ENCODE measurements at regions not wholly inside any gene's neighbourhood (a gene's known extent, or its start where the extent isn't known, plus 50 kb on each side); places are given as distances from the start of the nearest gene placed in this dataset.

- DNase-seq (no peak), ATAC-seq (no peak)
- Mint-ChIP-seq H3K27ac (no peak overlapping the region), H3K27me3 (peaks cover 0 to 17% (median 13%) of the 10 kb centered on the region in 5 donors), H3K4me1 (no peaks in the 10 kb centered on the region), H3K4me3 (no peak overlapping the region), H3K9me3 (no peaks in the 10 kb centered on the region), H3K36me3 (no peaks in the 10 kb centered on the region)
- Histone ChIP-seq H3K4me3 (ENCODE audit: low read length) (no peak overlapping the region), H3K36me3 (ENCODE audit: control insufficient read depth in 2 of 3, insufficient read depth in 3 of 3, low read length in 3 of 3) (no peaks in the 10 kb centered on the region), H3K27ac (ENCODE audit: low read depth, low read length) (no peak overlapping the region), H3K27me3 (ENCODE audit: control insufficient read depth in 2 of 2, insufficient read depth in 2 of 2, low read length in 2 of 2) (no peaks in the 10 kb centered on the region), H3K9me3 (ENCODE audit: control insufficient read depth in 2 of 3, low read length in 3 of 3) (no peaks in the 10 kb centered on the region), H3K4me1 (ENCODE audit: control insufficient read depth in 2 of 2, insufficient read depth in 2 of 2, low read length in 2 of 2) (no peaks in the 10 kb centered on the region)
- intact Hi-C loops (cut with micrococcal nuclease) = no loop called here
- POLR2A ChIA-PET = no interaction called here
- CTCF ChIA-PET = no interaction called here
These were observed 457.2 kb downstream of the ARL4A start for GRCh38 chr7:13144673-13145072.

GRCh38 chr7:13148548-13148947 lies 461.1 kb downstream of the ARL4A start:
- H3K36me3 Mint-ChIP-seq = no peaks in the 10 kb centered on the region
- H3K4me1 Mint-ChIP-seq = peaks cover 0 to 2% (median 0%) of the 10 kb centered on the region in 7 donors
- H3K27ac Mint-ChIP-seq = no peak overlapping the region
- intact Hi-C loops (cut with micrococcal nuclease) = no loop called here
- Histone ChIP-seq H3K27ac (ENCODE audit: low read depth, low read length) (no peak overlapping the region), H3K27me3 (ENCODE audit: control insufficient read depth in 2 of 2, insufficient read depth in 2 of 2, low read length in 2 of 2) (no peaks in the 10 kb centered on the region), H3K9me3 (ENCODE audit: control insufficient read depth in 2 of 3, low read length in 3 of 3) (no peaks in the 10 kb centered on the region), H3K4me3 (ENCODE audit: low read length) (no peak overlapping the region), H3K4me1 (ENCODE audit: control insufficient read depth in 2 of 2, insufficient read depth in 2 of 2, low read length in 2 of 2) (no peaks in the 10 kb centered on the region), H3K36me3 (ENCODE audit: control insufficient read depth in 2 of 3, insufficient read depth in 3 of 3, low read length in 3 of 3) (no peaks in the 10 kb centered on the region)
- no peaks in the 10 kb centered on the region for H3K9me3 Mint-ChIP-seq
- H3K27me3 Mint-ChIP-seq = peaks cover 0 to 11% (median 8%) of the 10 kb centered on the region in 5 donors
- no peak overlapping the region for H3K4me3 Mint-ChIP-seq
- ATAC-seq (no peak), DNase-seq (no peak)
- CTCF ChIA-PET = interaction anchor here (0.6 kb wide), 1 partner anchor 521 kb away, joined by 3 read pairs; no protein-coding TSS in a partner anchor
- POLR2A ChIA-PET = no interaction called here

- Histone ChIP-seq H3K27me3 (ENCODE audit: control insufficient read depth in 2 of 2, insufficient read depth in 2 of 2, low read length in 2 of 2) (no peaks in the 10 kb centered on the region), H3K27ac (ENCODE audit: low read depth, low read length) (no peak overlapping the region), H3K9me3 (ENCODE audit: control insufficient read depth in 2 of 3, low read length in 3 of 3) (no peaks in the 10 kb centered on the region), H3K36me3 (ENCODE audit: control insufficient read depth in 2 of 3, insufficient read depth in 3 of 3, low read length in 3 of 3) (no peaks in the 10 kb centered on the region), H3K4me3 (ENCODE audit: low read length) (no peak overlapping the region), H3K4me1 (ENCODE audit: control insufficient read depth in 2 of 2, insufficient read depth in 2 of 2, low read length in 2 of 2) (no peaks in the 10 kb centered on the region)
- H3K27me3 Mint-ChIP-seq = peaks cover 0 to 10% (median 4%) of the 10 kb centered on the region in 5 donors
- DNase-seq = no peak
- H3K4me3 Mint-ChIP-seq = no peak overlapping the region
- H3K9me3 Mint-ChIP-seq = no peaks in the 10 kb centered on the region
- peaks cover 0 to 4% (median 0%) of the 10 kb centered on the region in 7 donors for H3K4me1 Mint-ChIP-seq
- intact Hi-C loops (cut with micrococcal nuclease) = no loop called here
- ChIA-PET POLR2A (no interaction called here), CTCF (no interaction called here)
- ATAC-seq = no peak
- no peak overlapping the region for H3K27ac Mint-ChIP-seq
- no peaks in the 10 kb centered on the region for H3K36me3 Mint-ChIP-seq
These were observed 464.5 kb downstream of the ARL4A start for GRCh38 chr7:13151978-13152377.

- Histone ChIP-seq H3K9me3 (ENCODE audit: control insufficient read depth in 2 of 3, low read length in 3 of 3) (no peaks in the 10 kb centered on the region), H3K4me3 (ENCODE audit: low read length) (no peak overlapping the region), H3K4me1 (ENCODE audit: control insufficient read depth in 2 of 2, insufficient read depth in 2 of 2, low read length in 2 of 2) (no peaks in the 10 kb centered on the region), H3K27me3 (ENCODE audit: control insufficient read depth in 2 of 2, insufficient read depth in 2 of 2, low read length in 2 of 2) (no peaks in the 10 kb centered on the region), H3K27ac (ENCODE audit: low read depth, low read length) (no peak overlapping the region), H3K36me3 (ENCODE audit: control insufficient read depth in 2 of 3, insufficient read depth in 3 of 3, low read length in 3 of 3) (no peaks in the 10 kb centered on the region)
- intact Hi-C loops (cut with micrococcal nuclease) = no loop called here
- ChIA-PET CTCF (no interaction called here), POLR2A (no interaction called here)
- H3K4me3 Mint-ChIP-seq = no peak overlapping the region
- H3K27ac Mint-ChIP-seq = no peak overlapping the region
- no peaks in the 10 kb centered on the region for H3K36me3 Mint-ChIP-seq
- H3K27me3 Mint-ChIP-seq = peaks cover 0 to 10% (median 4%) of the 10 kb centered on the region in 5 donors
- DNase-seq (no peak), ATAC-seq (no peak)
- peaks cover 0 to 4% (median 0%) of the 10 kb centered on the region in 7 donors for H3K4me1 Mint-ChIP-seq
- H3K9me3 Mint-ChIP-seq = no peaks in the 10 kb centered on the region
These were observed 465.3 kb downstream of the ARL4A start for GRCh38 chr7:13152755-13153154.

DNA sequence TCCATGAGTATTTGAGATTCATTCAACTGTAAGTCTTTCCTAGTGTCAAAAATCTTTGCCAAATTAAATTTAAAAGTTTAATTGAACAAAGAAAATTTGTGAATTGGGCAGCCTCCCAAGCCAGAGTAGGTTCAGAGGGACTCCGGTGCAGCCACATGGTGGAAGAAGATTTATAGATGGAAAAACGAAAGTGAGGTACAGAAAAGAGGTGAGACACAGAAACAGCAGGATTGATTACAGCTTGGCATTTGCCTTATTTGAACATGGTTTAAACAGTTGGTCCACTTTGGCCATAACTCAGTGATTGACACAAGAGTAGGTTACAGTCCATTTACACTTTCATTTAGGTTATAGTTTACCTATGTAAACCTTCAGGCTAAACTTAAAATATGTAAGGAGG lies 465.8 kb downstream of the ARL4A start:
- no peaks in the 10 kb centered on the region for H3K36me3 Mint-ChIP-seq
- no peak overlapping the region for H3K27ac ChIP-seq (ENCODE audit: low read depth, low read length)
- ATAC-seq (no peak), DNase-seq (no peak)
- H3K4me1 Mint-ChIP-seq = peaks cover 0 to 4% (median 0%) of the 10 kb centered on the region in 7 donors
- H3K4me3 Mint-ChIP-seq = no peak overlapping the region
- no peaks in the 10 kb centered on the region for H3K36me3 ChIP-seq (ENCODE audit: control insufficient read depth in 2 of 3, insufficient read depth in 3 of 3, low read length in 3 of 3)
- no peaks in the 10 kb centered on the region for H3K27me3 ChIP-seq (ENCODE audit: control insufficient read depth in 2 of 2, insufficient read depth in 2 of 2, low read length in 2 of 2)
- peaks cover 0 to 10% (median 4%) of the 10 kb centered on the region in 5 donors for H3K27me3 Mint-ChIP-seq
- H3K4me1 ChIP-seq (ENCODE audit: control insufficient read depth in 2 of 2, insufficient read depth in 2 of 2, low read length in 2 of 2) = no peaks in the 10 kb centered on the region
- intact Hi-C loops (cut with micrococcal nuclease) = no loop called here
- no peaks in the 10 kb centered on the region for H3K9me3 ChIP-seq (ENCODE audit: control insufficient read depth in 2 of 3, low read length in 3 of 3)
- ChIA-PET CTCF (no interaction called here), POLR2A (no interaction called here)
- H3K9me3 Mint-ChIP-seq = no peaks in the 10 kb centered on the region
- no peak overlapping the region for H3K4me3 ChIP-seq (ENCODE audit: low read length)
- H3K27ac Mint-ChIP-seq = no peak overlapping the region

GRCh38 chr7:13153742-13154141 lies 466.3 kb downstream of the ARL4A start:
- no peak overlapping the region for H3K27ac Mint-ChIP-seq
- H3K27me3 ChIP-seq (ENCODE audit: control insufficient read depth in 2 of 2, insufficient read depth in 2 of 2, low read length in 2 of 2) = no peaks in the 10 kb centered on the region
- no peaks in the 10 kb centered on the region for H3K36me3 Mint-ChIP-seq
- H3K4me3 Mint-ChIP-seq = no peak overlapping the region
- POLR2A ChIA-PET = no interaction called here
- no peaks in the 10 kb centered on the region for H3K9me3 Mint-ChIP-seq
- no peaks in the 10 kb centered on the region for H3K4me1 ChIP-seq (ENCODE audit: control insufficient read depth in 2 of 2, insufficient read depth in 2 of 2, low read length in 2 of 2)
- no peaks in the 10 kb centered on the region for H3K36me3 ChIP-seq (ENCODE audit: control insufficient read depth in 2 of 3, insufficient read depth in 3 of 3, low read length in 3 of 3)
- H3K27ac ChIP-seq (ENCODE audit: low read depth, low read length) = no peak overlapping the region
- no peak overlapping the region for H3K4me3 ChIP-seq (ENCODE audit: low read length)
- peaks cover 0 to 14% (median 4%) of the 10 kb centered on the region in 5 donors for H3K27me3 Mint-ChIP-seq
- intact Hi-C loops (cut with micrococcal nuclease) = no loop called here
- H3K4me1 Mint-ChIP-seq = peaks cover 0 to 4% (median 0%) of the 10 kb centered on the region in 7 donors
- CTCF ChIA-PET = no interaction called here
- DNase-seq (no peak), ATAC-seq (no peak)
- H3K9me3 ChIP-seq (ENCODE audit: control insufficient read depth in 2 of 3, low read length in 3 of 3) = no peaks in the 10 kb centered on the region

GRCh38 chr7:13155188-13155587 lies 467.8 kb downstream of the ARL4A start:
- Histone ChIP-seq H3K36me3 (ENCODE audit: control insufficient read depth in 2 of 3, insufficient read depth in 3 of 3, low read length in 3 of 3) (no peaks in the 10 kb centered on the region), H3K27ac (ENCODE audit: low read depth, low read length) (no peak overlapping the region), H3K4me1 (ENCODE audit: control insufficient read depth in 2 of 2, insufficient read depth in 2 of 2, low read length in 2 of 2) (no peaks in the 10 kb centered on the region), H3K27me3 (ENCODE audit: control insufficient read depth in 2 of 2, insufficient read depth in 2 of 2, low read length in 2 of 2) (no peaks in the 10 kb centered on the region), H3K4me3 (ENCODE audit: low read length) (no peak overlapping the region), H3K9me3 (ENCODE audit: control insufficient read depth in 2 of 3, low read length in 3 of 3) (no peaks in the 10 kb centered on the region)
- Mint-ChIP-seq H3K9me3 (no peaks in the 10 kb centered on the region), H3K36me3 (no peaks in the 10 kb centered on the region), H3K27ac (no peak overlapping the region), H3K27me3 (peaks cover 0 to 10% (median 9%) of the 10 kb centered on the region in 5 donors), H3K4me3 (no peak overlapping the region), H3K4me1 (peaks cover 0 to 4% (median 0%) of the 10 kb centered on the region in 7 donors)
- CTCF ChIA-PET = no interaction called here
- no peak for DNase-seq
- POLR2A ChIA-PET = no interaction called here
- intact Hi-C loops (cut with micrococcal nuclease) = no loop called here
- ATAC-seq = no peak
